ENCODE measurements at regions not wholly inside any gene's neighbourhood (a gene's known extent, or its start where the extent isn't known, plus 50 kb on each side); places are given as distances from the start of the nearest gene placed in this dataset.

- TF ChIP-seq NFYB (IDR thresholded peaks at IDR 0.05; ENCODE audit: insufficient read depth, low read depth, low read length) (no peak), PAX8 (IDR thresholded peaks at IDR 0.05) (no peak), CTCF (IDR thresholded peaks at IDR 0.05 in 2 of 3, conservative IDR thresholded peaks at IDR 0.05 in 1 of 3; ENCODE audit: control insufficient read depth in 2 of 3, extremely low read depth in 1 of 3, insufficient read depth in 1 of 3, low read depth in 3 of 3, low read length in 3 of 3) (no peak), ZZZ3 (IDR thresholded peaks at IDR 0.05; ENCODE audit: control insufficient read depth, insufficient read length, low read depth) (no peak), RFX5 (IDR thresholded peaks at IDR 0.05; ENCODE audit: low read depth, low read length) (no peak)
These were observed 162.4 kb upstream of the SYN3 start for GRCh38 chr22:33220476-33221080.
